GM12878 (cell line): ENCODE measurements at regions not wholly inside any gene's neighbourhood (a gene's known extent, or its start where the extent isn't known, plus 50 kb on each side); places are given as distances from the start of the nearest gene placed in this dataset.

ENCODE experiments used
- ATAC-seq: fragments of 200-7000 bp; cut with Tn5 transposase; 3 replicates; pipeline ENCODE4 v1.9.1; 2020; ENCODE audit warnings: mild to moderate bottlenecking, moderate library complexity
- BruUV-seq: library from RNA; stranded (reverse); fragments of 400-500 nt; replicated peaks from 2 replicates; lab custom pipeline; 2021; lab: Mats Ljungman, UMichigan
- CTCF ChIA-PET: fragments of 300-600 bp; sonication (Branson Sonifier 250); formaldehyde crosslinking; extraction: SDS; loops from one replicate; lab custom pipeline; 2021; ENCODE audit warnings: inconsistent platforms; lab: Yijun Ruan, JAX
- POLR2A ChIA-PET: fragments of 350-600 bp; formaldehyde crosslinking; extraction: SDS; loops from one replicate; lab custom pipeline; 2021; ENCODE audit warnings: inconsistent platforms; lab: Charles Lee
- RAD21 ChIA-PET: fragments of 300-600 bp; sonication (Branson Sonifier 250); formaldehyde crosslinking; loops from one replicate; lab custom pipeline; 2023; ENCODE audit warnings: antibody characterized with exemption; ENCODE audit not compliant: unreplicated experiment; lab: Charles Lee
- SMC1A ChIA-PET: fragments of 300-600 bp; sonication (Branson Sonifier 250); formaldehyde crosslinking; loops from one replicate; lab custom pipeline; 2023; ENCODE audit not compliant: unreplicated experiment, uncharacterized antibody; lab: Charles Lee
- DNase-seq: peaks from one replicate; pipeline ENCODE4 v3.0.0-alpha.2; 2011; ENCODE audit warnings: low read depth, low spot score
- FAIRE-seq: peaks from 3 replicates; lab custom pipeline; 2011; peaks lifted over from hg19 to GRCh38; lab: Jason Lieb, UNC
- H2AFZ ChIP-seq: 2 replicates; pipeline ENCODE4 v1.6.0; 2011; ENCODE audit warnings: low read depth, low read length, control low read depth; ENCODE audit not compliant: control insufficient read depth
- H3K27ac ChIP-seq: 2 replicates; pipeline ENCODE4 v1.5.1; 2011; ENCODE audit warnings: control low read depth; ENCODE audit not compliant: control insufficient read depth, insufficient read depth
- H3K27me3 ChIP-seq, 2 experiments: replicated peaks in 1 of 2; 2 replicates each; pipeline versions ENCODE4 v1.6.0 to v1.6.1; 2011; ENCODE audit warnings: low read length in 1 of 2; ENCODE audit not compliant: control insufficient read depth in 2 of 2, insufficient read depth in 2 of 2
- H3K36me3 ChIP-seq, 2 experiments: 2 replicates each; pipeline ENCODE4 v1.5.1; 2011; ENCODE audit warnings: low read length in 1 of 2; ENCODE audit not compliant: control insufficient read depth in 2 of 2, insufficient read depth in 2 of 2
- H3K4me1 ChIP-seq: 2 replicates; pipeline ENCODE4 v1.6.1; 2011; ENCODE audit warnings: mild to moderate bottlenecking, low read length, moderate library complexity, mixed read lengths; ENCODE audit not compliant: control insufficient read depth, insufficient read depth
- H3K4me2 ChIP-seq: 2 replicates; pipeline ENCODE4 v1.6.0; 2011; ENCODE audit warnings: control low read depth; ENCODE audit not compliant: control insufficient read depth, insufficient read depth
- H3K4me3 ChIP-seq: fragments of 200-600 bp; sonication (generic); 2 replicates; pipeline ENCODE4 v1.5.1; 2016
- H3K79me2 ChIP-seq: 2 replicates; pipeline ENCODE4 v1.6.0; 2011; ENCODE audit warnings: low read length; ENCODE audit not compliant: control insufficient read depth, insufficient read depth
- H3K9ac ChIP-seq: 2 replicates; pipeline ENCODE4 v1.8.0; 2011; ENCODE audit warnings: low read length, control low read depth, mixed read lengths; ENCODE audit not compliant: control insufficient read depth, insufficient read depth
- H3K9me3 ChIP-seq: replicated peaks from 3 replicates; pipeline ENCODE4 v1.5.1; 2011; ENCODE audit warnings: mild to moderate bottlenecking, low read length; ENCODE audit not compliant: control insufficient read depth, insufficient read depth
- H4K20me1 ChIP-seq: 2 replicates; pipeline ENCODE4 v1.6.0; 2011; ENCODE audit not compliant: control insufficient read depth, insufficient read depth
- ASH2L ChIP-seq: fragments of 300-600, 200-600 bp; sonication (generic); IDR thresholded peaks from 2 replicates; pipeline ENCODE4 v1.6.1; 2017; ENCODE audit warnings: low read depth, mild to moderate bottlenecking, borderline replicate concordance
- ATF3 ChIP-seq: IDR thresholded peaks from 2 replicates; pipeline ENCODE4 v1.6.1; 2011; ENCODE audit warnings: low read depth, mild to moderate bottlenecking, low read length, moderate library complexity, borderline replicate concordance; ENCODE audit errors: extremely low read depth
- BCL3 ChIP-seq: IDR thresholded peaks from 2 replicates; pipeline ENCODE4 v1.6.1; 2011; ENCODE audit warnings: borderline replicate concordance, low read depth, mild to moderate bottlenecking, moderate library complexity, low read length; ENCODE audit not compliant: insufficient read depth, poor library complexity, severe bottlenecking
- E2F4 ChIP-seq: IDR thresholded peaks from 2 replicates; pipeline ENCODE4 v1.6.1; 2012; ENCODE audit warnings: low read depth, low read length, improper control_type of control experiment
- EP300 ChIP-seq, 2 experiments: fragments of 150-350 bp in 1 of 2; IDR thresholded peaks; 2 replicates each; pipeline ENCODE4 v1.6.1; 2011 to 2012; ENCODE audit warnings: low read depth in 2 of 2, low read length in 2 of 2, borderline replicate concordance in 1 of 2, improper control_type of control experiment in 1 of 2, inconsistent platforms in 1 of 2; ENCODE audit not compliant: control insufficient read depth in 1 of 2
- IRF5 ChIP-seq: fragments of 450-650 bp; IDR thresholded peaks from 2 replicates; pipeline ENCODE4 v1.6.1; 2017; ENCODE audit warnings: borderline replicate concordance
- KDM1A ChIP-seq: fragments of 200-600 bp; sonication (generic); IDR thresholded peaks from 2 replicates; pipeline ENCODE4 v1.6.1; 2016; ENCODE audit warnings: borderline replicate concordance
- KLF5 ChIP-seq: fragments of 450-650 bp; IDR thresholded peaks from 2 replicates; pipeline ENCODE4 v1.6.1; 2014; ENCODE audit warnings: mild to moderate bottlenecking; ENCODE audit not compliant: partially characterized antibody
- MAX ChIP-seq: IDR thresholded peaks from 2 replicates; pipeline ENCODE4 v1.6.1; 2012; ENCODE audit warnings: low read depth, low read length, improper control_type of control experiment
- PML ChIP-seq: IDR thresholded peaks from 2 replicates; pipeline ENCODE4 v1.6.1; 2012; ENCODE audit warnings: low read length, inconsistent platforms
- RB1 ChIP-seq: fragments of 450-650 bp; formaldehyde crosslinking; IDR thresholded peaks from 2 replicates; pipeline ENCODE4 v1.6.1; 2017; ENCODE audit warnings: mild to moderate bottlenecking, borderline replicate concordance
- RELB ChIP-seq: fragments of 450-650 bp; IDR thresholded peaks from 2 replicates; pipeline ENCODE4 v1.6.1; 2017; ENCODE audit warnings: low read depth, mild to moderate bottlenecking, moderate library complexity
- TARDBP ChIP-seq: IDR thresholded peaks from 2 replicates; pipeline ENCODE4 v1.6.1; 2016; ENCODE audit warnings: borderline replicate concordance
- TBL1XR1 ChIP-seq: IDR thresholded peaks from 2 replicates; pipeline ENCODE4 v1.6.1; 2012; ENCODE audit warnings: low read depth, low read length, improper control_type of control experiment
- YY1 ChIP-seq: IDR thresholded peaks from 2 replicates; pipeline ENCODE4 v1.6.1; 2011; ENCODE audit warnings: low read depth, mild to moderate bottlenecking, low read length
- ZBTB33 ChIP-seq: fragments of 450-650 bp; IDR thresholded peaks from 2 replicates; pipeline ENCODE4 v1.6.1; 2017; ENCODE audit warnings: mild to moderate bottlenecking
- WGBS: methylation state at CpG from one replicate; pipeline ENCODE4 v1.1.6; 2016; ENCODE audit warnings: low lambda C conversion rate; ENCODE audit not compliant: insufficient replicate concordance, insufficient coverage; ENCODE audit errors: missing lambda C conversion rate; 5-methylcytosine and 5-hydroxymethylcytosine counted together
- in situ Hi-C: fragments of 300-500 bp; cut with MboI; formaldehyde crosslinking; loops from 9 replicates; pipeline ENCODE4 v1.14.3; 2018; ENCODE audit warnings: mixed read lengths
- intact Hi-C: fragments of 100-400 bp; cut with micrococcal nuclease; formaldehyde crosslinking; loops from one replicate; pipeline ENCODE4 v1.14.2; 2022; ENCODE audit not compliant: unreplicated experiment

- TF ChIP-seq EP300 (IDR thresholded peaks at IDR 0.05; ENCODE audit: borderline replicate concordance in 1 of 2, control insufficient read depth in 1 of 2, low read depth in 2 of 2, low read length in 2 of 2): no peak
- TF ChIP-seq MAX: no peak
- TF ChIP-seq ATF3: no peak
- no peak for TF ChIP-seq E2F4
- TF ChIP-seq RB1: no peak
- TF ChIP-seq BCL3: no peak
- TF ChIP-seq IRF5: no peak
Observed at GRCh38 chr6:76166874-76167273, 94.4 kb upstream of the IMPG1 start (continued).

- H3K79me2 ChIP-seq: no peaks in the 10 kb centered on the region
- BruUV-seq: no TSS peak
- no peaks in the 10 kb centered on the region for H3K4me1 ChIP-seq
- H2AFZ ChIP-seq: no peak overlapping the region
- H3K4me3 ChIP-seq: no peak overlapping the region
- H3K27ac ChIP-seq: no peak overlapping the region
- WGBS: 22% methylated on average over 6 of the region's 6 CpGs
- ChIA-PET RAD21 (no interaction called here), CTCF (interaction anchor here (1.2 kb wide), 1 partner anchor 272 kb away, joined by 3 read pairs; no protein-coding TSS in a partner anchor), SMC1A (no interaction called here), POLR2A (no interaction called here)
- FAIRE-seq (no peak), ATAC-seq (no peak), DNase-seq (no peak)
- H3K36me3 ChIP-seq: no peaks in the 10 kb centered on the region
- no peaks in the 10 kb centered on the region for H3K9me3 ChIP-seq
- H3K27me3 ChIP-seq: no peaks in the 10 kb centered on the region
- TF ChIP-seq ASH2L (no peak), KDM1A (no peak), YY1 (no peak), PML (no peak), KLF5 (no peak), ZBTB33 (no peak), TBL1XR1 (no peak), TARDBP (no peak), RELB (no peak)
- H4K20me1 ChIP-seq: no peaks in the 10 kb centered on the region
- no peak overlapping the region for H3K4me2 ChIP-seq
- H3K9ac ChIP-seq: no peak overlapping the region
- in situ Hi-C loops (no loop called here), intact Hi-C loops (loop anchor here (5.0 kb wide), 1 partner anchor 229 kb away; no protein-coding TSS in a partner anchor)
Observed at GRCh38 chr6:76166297-76166696, 93.8 kb upstream of the IMPG1 start.
